ENCODE measurements at regions not wholly inside any gene's neighbourhood (a gene's known extent, or its start where the extent isn't known, plus 50 kb on each side); places are given as distances from the start of the nearest gene placed in this dataset.

DNA sequence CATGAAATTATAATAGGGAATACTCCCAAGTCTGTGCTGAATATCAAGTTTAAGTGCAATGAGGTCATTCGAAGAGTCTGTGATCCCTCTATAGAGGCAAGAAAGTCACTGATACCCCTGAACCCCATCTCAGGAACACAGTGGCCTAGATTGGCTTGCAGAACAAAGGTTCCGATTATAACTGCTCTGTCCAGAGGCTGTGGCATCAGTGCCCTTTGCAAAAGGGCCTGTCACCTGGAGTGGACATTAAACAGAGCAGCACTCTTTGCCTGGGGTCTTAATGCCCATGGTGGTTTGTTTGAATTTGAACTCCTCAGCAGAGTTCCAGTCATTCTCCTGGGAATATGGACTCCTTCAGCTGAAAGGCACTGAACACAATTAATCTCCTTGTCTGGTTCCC is 93.9 kb upstream of the SLCO3A1 start:
- intact Hi-C loops (cut with micrococcal nuclease; ENCODE audit: unreplicated experiment), result no loop called here
- Mint-ChIP-seq H3K27me3 (ENCODE audit: insufficient read depth, unreplicated experiment) (peaks cover 6% of the 10 kb centered on the region), H3K36me3 (ENCODE audit: insufficient read depth, unreplicated experiment) (no peaks in the 10 kb centered on the region), H3K9me3 (ENCODE audit: unreplicated experiment) (no peaks in the 10 kb centered on the region), H3K4me1 (ENCODE audit: low read depth, unreplicated experiment) (no peaks in the 10 kb centered on the region), H3K27ac (ENCODE audit: unreplicated experiment) (no peak overlapping the region), H3K4me3 (ENCODE audit: unreplicated experiment) (no peak overlapping the region)
- TF ChIP-seq, protein P1, sequence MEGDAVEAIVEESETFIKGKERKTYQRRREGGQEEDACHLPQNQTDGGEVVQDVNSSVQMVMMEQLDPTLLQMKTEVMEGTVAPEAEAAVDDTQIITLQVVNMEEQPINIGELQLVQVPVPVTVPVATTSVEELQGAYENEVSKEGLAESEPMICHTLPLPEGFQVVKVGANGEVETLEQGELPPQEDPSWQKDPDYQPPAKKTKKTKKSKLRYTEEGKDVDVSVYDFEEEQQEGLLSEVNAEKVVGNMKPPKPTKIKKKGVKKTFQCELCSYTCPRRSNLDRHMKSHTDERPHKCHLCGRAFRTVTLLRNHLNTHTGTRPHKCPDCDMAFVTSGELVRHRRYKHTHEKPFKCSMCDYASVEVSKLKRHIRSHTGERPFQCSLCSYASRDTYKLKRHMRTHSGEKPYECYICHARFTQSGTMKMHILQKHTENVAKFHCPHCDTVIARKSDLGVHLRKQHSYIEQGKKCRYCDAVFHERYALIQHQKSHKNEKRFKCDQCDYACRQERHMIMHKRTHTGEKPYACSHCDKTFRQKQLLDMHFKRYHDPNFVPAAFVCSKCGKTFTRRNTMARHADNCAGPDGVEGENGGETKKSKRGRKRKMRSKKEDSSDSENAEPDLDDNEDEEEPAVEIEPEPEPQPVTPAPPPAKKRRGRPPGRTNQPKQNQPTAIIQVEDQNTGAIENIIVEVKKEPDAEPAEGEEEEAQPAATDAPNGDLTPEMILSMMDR (IDR thresholded peaks at IDR 0.05; ENCODE audit: insufficient read depth in 1 of 2, low read depth in 1 of 2, low read length in 1 of 2, severe bottlenecking in 1 of 2, unreplicated experiment in 1 of 2), result no peak
- Histone ChIP-seq H3K4me3 (ENCODE audit: low read depth, low read length) (no peak overlapping the region), H3K9me3 (no peaks in the 10 kb centered on the region), H3K27me3 (replicated peaks; ENCODE audit: control insufficient read depth, insufficient read depth, low read length) (no peaks in the 10 kb centered on the region), H3K4me1 (no peaks in the 10 kb centered on the region), H3K36me3 (ENCODE audit: control insufficient read depth, insufficient read depth, low read length) (no peaks in the 10 kb centered on the region)
- BruUV-seq (replicated peaks), result no TSS peak
- ChIA-PET CTCF (no interaction called here), POLR2A (no interaction called here)
- DNase-seq, result no peak

DNA sequence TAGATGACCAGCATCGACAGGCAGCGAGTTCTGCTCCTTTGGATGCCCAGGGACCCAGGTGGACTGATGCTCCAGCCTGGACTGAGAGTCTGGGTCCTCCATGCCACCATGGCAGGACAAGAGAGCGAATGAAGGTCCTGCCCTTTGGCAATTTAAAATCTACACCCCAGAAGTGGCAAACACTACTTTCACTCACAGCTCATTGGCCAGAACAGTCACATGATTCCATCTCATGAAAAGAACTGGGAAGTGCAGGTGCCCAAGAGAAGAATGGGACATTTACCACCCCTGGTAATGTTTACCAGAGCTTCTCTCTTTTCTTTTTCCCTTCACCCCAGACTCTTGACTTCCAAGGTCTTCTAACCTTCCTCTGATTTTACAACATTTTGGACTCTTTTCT is 87.8 kb upstream of the SLCO3A1 start:
- H3K4me1 ChIP-seq, result no peaks in the 10 kb centered on the region
- no peak for DNase-seq
- intact Hi-C loops (cut with micrococcal nuclease; ENCODE audit: unreplicated experiment), result no loop called here
- H3K27me3 Mint-ChIP-seq (ENCODE audit: insufficient read depth, unreplicated experiment), result peaks cover 10% of the 10 kb centered on the region
- no peak overlapping the region for H3K4me3 ChIP-seq (ENCODE audit: low read depth, low read length)
- ChIA-PET POLR2A (no interaction called here), CTCF (no interaction called here)
- H3K36me3 Mint-ChIP-seq (ENCODE audit: insufficient read depth, unreplicated experiment), result no peaks in the 10 kb centered on the region
- H3K4me3 Mint-ChIP-seq (ENCODE audit: unreplicated experiment), result no peak overlapping the region
- no TSS peak for BruUV-seq (replicated peaks)
- H3K9me3 ChIP-seq, result no peaks in the 10 kb centered on the region
- H3K4me1 Mint-ChIP-seq (ENCODE audit: low read depth, unreplicated experiment), result no peaks in the 10 kb centered on the region
- H3K27ac Mint-ChIP-seq (ENCODE audit: unreplicated experiment), result no peak overlapping the region
- H3K9me3 Mint-ChIP-seq (ENCODE audit: unreplicated experiment), result no peaks in the 10 kb centered on the region
- TF ChIP-seq, protein P1 (IDR thresholded peaks at IDR 0.05; ENCODE audit: insufficient read depth in 1 of 2, low read depth in 1 of 2, low read length in 1 of 2, severe bottlenecking in 1 of 2, unreplicated experiment in 1 of 2), result no peak
- H3K27me3 ChIP-seq (replicated peaks; ENCODE audit: control insufficient read depth, insufficient read depth, low read length), result no peaks in the 10 kb centered on the region
- no peaks in the 10 kb centered on the region for H3K36me3 ChIP-seq (ENCODE audit: control insufficient read depth, insufficient read depth, low read length)

DNA sequence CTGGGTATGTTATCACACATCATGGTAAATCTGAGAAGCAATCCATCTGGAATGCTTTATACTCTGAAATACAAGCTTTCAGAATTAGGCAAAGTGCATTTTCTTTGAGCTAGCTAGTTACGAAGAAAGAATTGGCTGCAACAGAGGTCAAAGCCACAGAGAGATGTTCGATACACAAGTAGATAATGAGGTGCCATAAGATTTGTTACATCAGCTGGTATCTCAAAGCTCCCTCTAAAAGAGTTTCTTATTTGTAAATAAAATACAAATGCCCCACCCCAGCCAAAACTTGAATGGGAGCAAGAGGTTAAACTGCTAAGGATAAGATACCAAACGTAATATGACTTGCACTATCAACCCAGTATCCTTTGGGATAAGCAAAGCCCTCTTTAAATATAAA is 84.0 kb upstream of the SLCO3A1 start:
- Mint-ChIP-seq H3K4me1 (ENCODE audit: low read depth, unreplicated experiment) (no peaks in the 10 kb centered on the region), H3K27me3 (ENCODE audit: insufficient read depth, unreplicated experiment) (peaks cover 20% of the 10 kb centered on the region), H3K36me3 (ENCODE audit: insufficient read depth, unreplicated experiment) (no peaks in the 10 kb centered on the region), H3K27ac (ENCODE audit: unreplicated experiment) (no peak overlapping the region), H3K9me3 (ENCODE audit: unreplicated experiment) (no peaks in the 10 kb centered on the region), H3K4me3 (ENCODE audit: unreplicated experiment) (no peak overlapping the region)
- CTCF ChIA-PET, result no interaction called here
- Histone ChIP-seq H3K36me3 (ENCODE audit: control insufficient read depth, insufficient read depth, low read length) (no peaks in the 10 kb centered on the region), H3K4me3 (ENCODE audit: low read depth, low read length) (no peak overlapping the region), H3K9me3 (no peaks in the 10 kb centered on the region), H3K27me3 (replicated peaks; ENCODE audit: control insufficient read depth, insufficient read depth, low read length) (no peaks in the 10 kb centered on the region), H3K4me1 (no peaks in the 10 kb centered on the region)
- POLR2A ChIA-PET, result no interaction called here
- no TSS peak for BruUV-seq (replicated peaks)
- DNase-seq, result no peak
- TF ChIP-seq, protein P1 (IDR thresholded peaks at IDR 0.05; ENCODE audit: insufficient read depth in 1 of 2, low read depth in 1 of 2, low read length in 1 of 2, severe bottlenecking in 1 of 2, unreplicated experiment in 1 of 2), result no peak
- intact Hi-C loops (cut with micrococcal nuclease; ENCODE audit: unreplicated experiment), result no loop called here
